PC-3 (cell line): ENCODE measurements at regions not wholly inside any gene's neighbourhood (a gene's known extent, or its start where the extent isn't known, plus 50 kb on each side); places are given as distances from the start of the nearest gene placed in this dataset.
A peak's percentile ranks its signal among the peaks of the same experiment; 100 is the strongest.

Experiments
- ATAC-seq: fragments of 200-7000 bp; cut with Tn5 transposase; 2 replicates; pipeline ENCODE4 v1.9.1; 2020; ENCODE audit warnings: mild to moderate bottlenecking, moderate library complexity
- BruUV-seq: library from RNA; stranded (reverse); fragments of 400-500 nt; replicated peaks from 2 replicates; lab custom pipeline; 2021; lab: Mats Ljungman, UMichigan
- CTCF ChIA-PET: fragments of 300-600 bp; sonication (Branson Sonifier 250); formaldehyde crosslinking; loops from one replicate; lab custom pipeline; 2022; ENCODE audit warnings: antibody characterized with exemption; lab: Charles Lee
- POLR2A ChIA-PET: fragments of 300-600 bp; sonication (Branson Sonifier 250); formaldehyde crosslinking; loops from one replicate; lab custom pipeline; 2022; ENCODE audit warnings: antibody characterized with exemption; ENCODE audit not compliant: unreplicated experiment; lab: Charles Lee
- DNase-seq: peaks from one replicate; pipeline ENCODE4 v3.0.0-alpha.2; 2015
- H2AFZ ChIP-seq: fragments of 300-600 bp; sonication (generic); 2 replicates; pipeline ENCODE4 v1.6.0; 2016; ENCODE audit warnings: antibody characterized with exemption, low read length
- H3F3A ChIP-seq: fragments of 300-600 bp; sonication (generic); one replicate; pipeline ENCODE4 v1.6.0; 2017; ENCODE audit warnings: antibody characterized with exemption, low read length, control low read depth, mild to moderate bottlenecking; ENCODE audit not compliant: unreplicated experiment
- H3K27ac ChIP-seq: fragments of 300-600 bp; sonication (generic); 2 replicates; pipeline ENCODE4 v1.5.1; 2016; ENCODE audit warnings: mild to moderate bottlenecking, low read length
- H3K27me3 ChIP-seq: fragments of 300-600 bp; sonication (generic); 2 replicates; pipeline ENCODE4 v1.6.1; 2016; ENCODE audit warnings: low read length, mixed read lengths
- H3K36me3 ChIP-seq: fragments of 300-600 bp; sonication (generic); 2 replicates; pipeline ENCODE4 v1.6.1; 2016; ENCODE audit warnings: low read depth, mixed run types, low read length, mixed read lengths
- H3K4me1 ChIP-seq: fragments of 300-600 bp; sonication (generic); 2 replicates; pipeline ENCODE4 v1.5.1; 2016; ENCODE audit warnings: low read length; ENCODE audit not compliant: insufficient read depth
- H3K4me2 ChIP-seq: fragments of 300-600 bp; sonication (generic); 2 replicates; pipeline ENCODE4 v1.6.0; 2016; ENCODE audit warnings: low read length
- H3K4me3 ChIP-seq: fragments of 300-600 bp; sonication (generic); 2 replicates; pipeline ENCODE4 v1.5.1; 2016; ENCODE audit warnings: mild to moderate bottlenecking, low read length, mixed read lengths
- H3K79me2 ChIP-seq: fragments of 300-600 bp; sonication (generic); 2 replicates; pipeline ENCODE4 v1.6.1; 2017; ENCODE audit warnings: low read length, mixed read lengths
- H3K9ac ChIP-seq: fragments of 300-600 bp; sonication (generic); 2 replicates; pipeline ENCODE4 v1.6.0; 2016; ENCODE audit warnings: mild to moderate bottlenecking, low read length
- H3K9me2 ChIP-seq: fragments of 300-600 bp; sonication (generic); replicated peaks from 2 replicates; pipeline ENCODE4 v1.6.1; 2016; ENCODE audit warnings: mixed run types, low read length, mixed read lengths
- H3K9me3 ChIP-seq: fragments of 300-600 bp; sonication (generic); 2 replicates; pipeline ENCODE4 v1.6.1; 2016; ENCODE audit warnings: low read length, mixed read lengths
- H4K20me1 ChIP-seq: fragments of 300-600 bp; sonication (generic); 2 replicates; pipeline ENCODE4 v1.6.1; 2016; ENCODE audit warnings: low read length, mixed read lengths
- CTCF ChIP-seq: fragments of 300-600 bp; sonication (generic); conservative IDR thresholded peaks from 2 replicates; pipeline ENCODE4 v1.5.1; 2017; ENCODE audit warnings: antibody characterized with exemption, low read depth, mild to moderate bottlenecking, low read length
- EZH2 ChIP-seq: fragments of 300-600 bp; sonication (generic); IDR thresholded peaks from one replicate; pipeline ENCODE4 v1.6.1; 2017; ENCODE audit warnings: antibody characterized with exemption, mild to moderate bottlenecking, low read length; ENCODE audit not compliant: unreplicated experiment
- EZH2phosphoT487 ChIP-seq: fragments of 300-600 bp; sonication (generic); IDR thresholded peaks from 2 replicates; pipeline ENCODE4 v1.6.1; 2018; ENCODE audit warnings: mild to moderate bottlenecking, antibody characterized with exemption, low read length, borderline replicate concordance
- intact Hi-C: fragments of 100-400 bp; cut with micrococcal nuclease; formaldehyde crosslinking; loops from 2 replicates; pipeline ENCODE4 v1.9.0; 2023

GRCh38 chr5:86008704-86009103, 609.0 kb upstream of the COX7C start:
- no peak overlapping the region for H2AFZ ChIP-seq
- H3F3A ChIP-seq = no peaks in the 10 kb centered on the region
- H4K20me1 ChIP-seq = no peaks in the 10 kb centered on the region
- no peaks in the 10 kb centered on the region for H3K27me3 ChIP-seq
- ChIA-PET CTCF (interaction anchor here (0.6 to 0.7 kb wide), 4 partner anchors 38 to 1901 kb away, joined by 3 to 4 read pairs (median 3); no protein-coding TSS in a partner anchor), POLR2A (interaction anchor here (0.6 kb wide), 2 partner anchors 142 to 1121 kb away, joined by 3 to 5 read pairs; no protein-coding TSS in a partner anchor)
- H3K79me2 ChIP-seq = no peaks in the 10 kb centered on the region
- H3K9ac ChIP-seq = no peak overlapping the region
- H3K9me3 ChIP-seq = no peaks in the 10 kb centered on the region
- H3K27ac ChIP-seq = peak overlapping the region; percentile 34
- peak; percentile 93 for ATAC-seq
- peak overlapping the region; percentile 42; the same call in 1 of the 2 replicates for H3K4me3 ChIP-seq
- TF ChIP-seq CTCF (no peak), EZH2 (no peak), EZH2phosphoT487 (no peak)
- peak overlapping the region; percentile 71 for H3K4me2 ChIP-seq
- peak; percentile 73 for DNase-seq
- H3K4me1 ChIP-seq = peaks cover 14% of the 10 kb centered on the region
- BruUV-seq = no TSS peak
- intact Hi-C loops = loop anchor here (1.0 kb wide), 1 partner anchor 23 kb away; no protein-coding TSS in a partner anchor
- H3K36me3 ChIP-seq = no peaks in the 10 kb centered on the region
- H3K9me2 ChIP-seq = no peaks in the 10 kb centered on the region

- DNase-seq (no peak), ATAC-seq (no peak)
- Histone ChIP-seq H3K9me2 (no peaks in the 10 kb centered on the region), H3K9ac (no peak overlapping the region), H3K9me3 (no peaks in the 10 kb centered on the region), H3K4me2 (no peak overlapping the region), H3K79me2 (no peaks in the 10 kb centered on the region), H3K4me1 (peaks cover 14% of the 10 kb centered on the region), H3K36me3 (no peaks in the 10 kb centered on the region), H4K20me1 (no peaks in the 10 kb centered on the region), H2AFZ (no peak overlapping the region), H3K4me3 (no peak overlapping the region), H3K27ac (no peak overlapping the region), H3K27me3 (no peaks in the 10 kb centered on the region), H3F3A (no peaks in the 10 kb centered on the region)
- no TSS peak for BruUV-seq
- intact Hi-C loops = no loop called here
- TF ChIP-seq EZH2phosphoT487 = no peak
- TF ChIP-seq CTCF = no peak
- TF ChIP-seq EZH2 = no peak
- ChIA-PET POLR2A (no interaction called here), CTCF (no interaction called here)
These were observed 605.8 kb upstream of the COX7C start for GRCh38 chr5:86011937-86012336.

- Histone ChIP-seq H3K27ac (no peak overlapping the region), H3K9ac (no peak overlapping the region), H3K36me3 (no peaks in the 10 kb centered on the region), H3K4me2 (no peak overlapping the region), H2AFZ (no peak overlapping the region), H3K4me1 (no peaks in the 10 kb centered on the region), H3K9me2 (no peaks in the 10 kb centered on the region), H3K79me2 (no peaks in the 10 kb centered on the region), H4K20me1 (no peaks in the 10 kb centered on the region), H3F3A (no peaks in the 10 kb centered on the region), H3K9me3 (no peaks in the 10 kb centered on the region), H3K4me3 (no peak overlapping the region), H3K27me3 (no peaks in the 10 kb centered on the region)
- ChIA-PET CTCF (no interaction called here), POLR2A (no interaction called here)
- ATAC-seq (no peak), DNase-seq (no peak)
- BruUV-seq = no TSS peak
- intact Hi-C loops = no loop called here
- TF ChIP-seq CTCF (no peak), EZH2phosphoT487 (no peak), EZH2 (no peak)
These were observed 588.4 kb upstream of the COX7C start for GRCh38 chr5:86029308-86029707.
